HCT116 (cell line): ENCODE measurements at regions not wholly inside any gene's neighbourhood (a gene's known extent, or its start where the extent isn't known, plus 50 kb on each side); places are given as distances from the start of the nearest gene placed in this dataset.

Experiments used
- ATAC-seq: fragments of 200-7000 bp; cut with Tn5 transposase; 2 replicates; pipeline ENCODE4 v1.9.1; 2020; ENCODE audit warnings: mild to moderate bottlenecking, moderate library complexity
- BruUV-seq: library from RNA; stranded (reverse); fragments of 400-500 nt; replicated peaks from 2 replicates; lab custom pipeline; 2021; lab: Mats Ljungman, UMichigan
- CTCF ChIA-PET: fragments of 300-600 bp; sonication (Branson Sonifier 250); formaldehyde crosslinking; loops from one replicate; lab custom pipeline; 2021; ENCODE audit warnings: antibody characterized with exemption; lab: Charles Lee
- POLR2A ChIA-PET: fragments of 300-600, 350-600 bp; sonication (Branson Sonifier 250); formaldehyde crosslinking; loops from one replicate; lab custom pipeline; 2021; ENCODE audit warnings: antibody characterized with exemption; lab: Charles Lee
- RAD21 ChIA-PET, 2 experiments: fragments of 300-600 bp; sonication (Branson Sonifier 250); formaldehyde crosslinking; loops; one replicate each; lab custom pipeline; 2023; ENCODE audit warnings: low total read pairs in 2 of 2; ENCODE audit not compliant: uncharacterized antibody in 2 of 2, unreplicated experiment in 2 of 2, low non-redundant PET in 1 of 2; lab: Charles Lee
- DNase-seq: peaks from one replicate; pipeline ENCODE4 v3.0.0-alpha.2; 2010; ENCODE audit warnings: low read depth, low spot score
- H2AFZ ChIP-seq: fragments of 200-600 bp; shearing (Covaris generic), sonication (generic); 2 replicates; pipeline ENCODE4 v1.6.1; 2017; ENCODE audit warnings: low read depth, mixed run types, mixed read lengths, antibody characterized with exemption, low read length; ENCODE audit not compliant: poor library complexity, severe bottlenecking
- H3K27ac ChIP-seq: 2 replicates; pipeline ENCODE4 v1.5.1; 2012; ENCODE audit warnings: low read depth, low read length
- H3K27me3 ChIP-seq: fragments of 200-600 bp; sonication (generic); 2 replicates; pipeline ENCODE4 v1.6.1; 2016; ENCODE audit warnings: mixed run types, low read length, mixed read lengths; ENCODE audit not compliant: insufficient read depth
- H3K36me3 ChIP-seq, 2 experiments: fragments of 200-500 bp in 1 of 2; fragments of 200-600 bp in 1 of 2; sonication (Bioruptor generic) in 1 of 2; sonication (generic) in 1 of 2; 2 replicates each; pipeline versions ENCODE4 v1.5.1 to v1.6.1; 2014 to 2016; ENCODE audit warnings: low read length in 2 of 2, inconsistent platforms in 1 of 2, mixed read lengths in 1 of 2, mixed run types in 1 of 2; ENCODE audit not compliant: insufficient read depth in 2 of 2, control insufficient read depth in 1 of 2
- H3K4me1 ChIP-seq, 2 experiments: fragments of 200-600 bp in 1 of 2; sonication (generic) in 1 of 2; 2 replicates each; pipeline versions ENCODE4 v1.5.1 to v1.6.1; 2012 to 2017; ENCODE audit warnings: low read length in 2 of 2, inconsistent platforms in 1 of 2, mild to moderate bottlenecking in 1 of 2, mixed read lengths in 1 of 2, mixed run types in 1 of 2, moderate library complexity in 1 of 2; ENCODE audit not compliant: insufficient read depth in 2 of 2, control insufficient read depth in 1 of 2
- H3K4me2 ChIP-seq: fragments of 200-600 bp; sonication (generic); 2 replicates; pipeline ENCODE4 v1.6.1; 2017; ENCODE audit warnings: mixed run types, low read length, mixed read lengths
- H3K4me3 ChIP-seq, 2 experiments: fragments of 200-600 bp in 1 of 2; sonication (generic) in 1 of 2; replicated peaks in 1 of 2; 2 replicates each; pipeline ENCODE4 v1.5.1; 2011 to 2016; ENCODE audit warnings: low read length in 2 of 2, control low read depth in 1 of 2, low read depth in 1 of 2, mild to moderate bottlenecking in 1 of 2, mixed read lengths in 1 of 2, mixed run types in 1 of 2
- H3K79me2 ChIP-seq: fragments of 200-600 bp; sonication (generic); 2 replicates; pipeline ENCODE4 v1.6.1; 2017; ENCODE audit warnings: mild to moderate bottlenecking, mixed run types, low read length, moderate library complexity, mixed read lengths; ENCODE audit not compliant: insufficient read depth
- H3K9ac ChIP-seq: fragments of 200-600 bp; sonication (generic); 2 replicates; pipeline ENCODE4 v1.6.1; 2016; ENCODE audit warnings: low read length, mixed read lengths
- H3K9me2 ChIP-seq: fragments of 200-600 bp; sonication (generic), shearing (Covaris generic); 2 replicates; pipeline ENCODE4 v1.6.1; 2017; ENCODE audit warnings: mixed run types, mild to moderate bottlenecking, moderate library complexity; ENCODE audit not compliant: insufficient read depth
- H3K9me3 ChIP-seq, 2 experiments: fragments of 200-500 bp in 1 of 2; fragments of 200-600 bp in 1 of 2; sonication (Bioruptor generic) in 1 of 2; sonication (generic) in 1 of 2; 2 replicates each; pipeline ENCODE4 v1.6.1; 2014 to 2017; ENCODE audit warnings: low read length in 2 of 2, mixed read lengths in 2 of 2, inconsistent platforms in 1 of 2, low read depth in 1 of 2, mild to moderate bottlenecking in 1 of 2, mixed run types in 1 of 2, moderate library complexity in 1 of 2; ENCODE audit not compliant: control insufficient read depth in 1 of 2, insufficient read depth in 1 of 2
- H4K20me1 ChIP-seq: fragments of 200-600 bp; sonication (generic), shearing (Covaris generic); 2 replicates; pipeline ENCODE4 v1.6.1; 2017; ENCODE audit warnings: mixed run types, mild to moderate bottlenecking, moderate library complexity; ENCODE audit not compliant: insufficient read depth
- ATF3 ChIP-seq: IDR thresholded peaks from 2 replicates; pipeline ENCODE4 v1.6.1; 2012
- EGR1 ChIP-seq: IDR thresholded peaks from 2 replicates; pipeline ENCODE4 v1.6.1; 2012; ENCODE audit warnings: low read depth
- ELF1 ChIP-seq: IDR thresholded peaks from 2 replicates; pipeline ENCODE4 v1.6.1; 2012; ENCODE audit warnings: low read depth, borderline replicate concordance
- EZH2 ChIP-seq: fragments of 200-600 bp; sonication (generic); IDR thresholded peaks from 2 replicates; pipeline ENCODE4 v1.6.1; 2017; ENCODE audit warnings: antibody characterized with exemption, mixed run types
- EZH2phosphoT487 ChIP-seq: fragments of 200-600 bp; IDR thresholded peaks from 2 replicates; pipeline ENCODE4 v1.6.1; 2018; ENCODE audit warnings: antibody characterized with exemption, borderline replicate concordance
- FOSL1 ChIP-seq: IDR thresholded peaks from 2 replicates; pipeline ENCODE4 v1.6.1; 2012; ENCODE audit warnings: low read depth
- JUND ChIP-seq: IDR thresholded peaks from 2 replicates; pipeline ENCODE4 v1.6.1; 2012
- MAX ChIP-seq: IDR thresholded peaks from 2 replicates; pipeline ENCODE4 v1.6.1; 2012
- POLR2A ChIP-seq: IDR thresholded peaks from 2 replicates; pipeline ENCODE4 v1.7.0; 2011; ENCODE audit warnings: borderline replicate concordance; ENCODE audit not compliant: insufficient read depth, insufficient read length; ENCODE audit errors: extremely low read depth
- POLR2AphosphoS5 ChIP-seq: IDR thresholded peaks from 2 replicates; pipeline ENCODE4 v1.6.1; 2011; ENCODE audit warnings: mild to moderate bottlenecking, low read depth, low read length, moderate library complexity
- RAD21 ChIP-seq: IDR thresholded peaks from 2 replicates; pipeline ENCODE4 v1.6.1; 2012; ENCODE audit warnings: low read depth, mild to moderate bottlenecking
- REST ChIP-seq: IDR thresholded peaks from 2 replicates; pipeline ENCODE4 v1.6.1; 2012; ENCODE audit warnings: low read depth
- SIN3A ChIP-seq: IDR thresholded peaks from 2 replicates; pipeline ENCODE4 v1.6.1; 2012; ENCODE audit warnings: low read depth
- SP1 ChIP-seq: IDR thresholded peaks from 2 replicates; pipeline ENCODE4 v1.6.1; 2012; ENCODE audit warnings: low read depth
- TCF7L2 ChIP-seq: IDR thresholded peaks from 2 replicates; pipeline ENCODE4 v1.7.0; 2011; ENCODE audit warnings: borderline replicate concordance, inconsistent platforms; ENCODE audit not compliant: insufficient read depth, insufficient read length; ENCODE audit errors: extremely low read depth
- ZFX ChIP-seq: fragments of 450-650 bp; IDR thresholded peaks from 2 replicates; pipeline ENCODE4 v1.6.1; 2017
- intact Hi-C: fragments of 100-400 bp; cut with micrococcal nuclease; formaldehyde crosslinking; loops from 2 replicates; pipeline ENCODE4 v1.10.0; 2022
- TF ChIP-seq, protein P1 (sequence below): IDR thresholded peaks from 2 replicates; pipeline ENCODE4 v1.6.1; 2011; ENCODE audit warnings: mild to moderate bottlenecking, low read length, moderate library complexity; ENCODE audit not compliant: insufficient replicate concordance; ENCODE audit errors: extremely low read depth

DNA sequence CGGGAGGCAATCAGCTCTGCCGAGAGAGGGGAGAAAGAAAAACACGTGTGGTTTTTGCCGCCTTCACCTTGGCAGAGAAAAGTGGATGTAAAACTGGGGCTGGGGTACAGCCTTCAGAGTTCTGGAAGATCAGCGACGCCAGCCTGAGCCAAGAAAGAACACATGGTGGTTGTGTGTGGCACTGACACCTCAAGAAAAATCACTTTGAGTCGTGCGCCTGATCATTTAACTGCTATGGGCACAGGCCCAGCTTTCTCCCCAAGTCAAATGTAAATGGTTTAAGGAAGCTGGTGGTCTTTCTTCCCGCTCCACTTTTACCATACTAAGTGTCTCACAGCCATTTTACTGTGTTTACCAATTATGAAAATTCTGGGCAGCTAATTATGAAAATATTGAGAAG lies 461.8 kb upstream of the SOX9 start:
- CTCF ChIA-PET, result no interaction called here
- TF ChIP-seq RAD21 (no peak), TCF7L2 (no peak), SIN3A (no peak)
- BruUV-seq, result no TSS peak

GRCh38 chr17:71664861-71665260 lies 456.0 kb upstream of the SOX9 start:
- RAD21 ChIA-PET, result no interaction called here
- TF ChIP-seq RAD21 (no peak), SP1 (no peak), REST (no peak), EZH2 (no peak), ELF1 (no peak), POLR2AphosphoS5 (no peak), ATF3 (no peak), TCF7L2 (no peak), ZFX (no peak), POLR2A (no peak), JUND (no peak), FOSL1 (no peak), EGR1 (no peak), EZH2phosphoT487 (no peak), SIN3A (no peak), MAX (no peak)
- TF ChIP-seq, protein P1, sequence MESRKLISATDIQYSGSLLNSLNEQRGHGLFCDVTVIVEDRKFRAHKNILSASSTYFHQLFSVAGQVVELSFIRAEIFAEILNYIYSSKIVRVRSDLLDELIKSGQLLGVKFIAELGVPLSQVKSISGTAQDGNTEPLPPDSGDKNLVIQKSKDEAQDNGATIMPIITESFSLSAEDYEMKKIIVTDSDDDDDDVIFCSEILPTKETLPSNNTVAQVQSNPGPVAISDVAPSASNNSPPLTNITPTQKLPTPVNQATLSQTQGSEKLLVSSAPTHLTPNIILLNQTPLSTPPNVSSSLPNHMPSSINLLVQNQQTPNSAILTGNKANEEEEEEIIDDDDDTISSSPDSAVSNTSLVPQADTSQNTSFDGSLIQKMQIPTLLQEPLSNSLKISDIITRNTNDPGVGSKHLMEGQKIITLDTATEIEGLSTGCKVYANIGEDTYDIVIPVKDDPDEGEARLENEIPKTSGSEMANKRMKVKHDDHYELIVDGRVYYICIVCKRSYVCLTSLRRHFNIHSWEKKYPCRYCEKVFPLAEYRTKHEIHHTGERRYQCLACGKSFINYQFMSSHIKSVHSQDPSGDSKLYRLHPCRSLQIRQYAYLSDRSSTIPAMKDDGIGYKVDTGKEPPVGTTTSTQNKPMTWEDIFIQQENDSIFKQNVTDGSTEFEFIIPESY, result no peak

More for the DNA sequence above, 461.8 kb upstream of the SOX9 start:
- intact Hi-C loops, result no loop called here
- Histone ChIP-seq H4K20me1 (no peaks in the 10 kb centered on the region), H3K9me2 (no peaks in the 10 kb centered on the region), H3K4me3 (no peak overlapping the region), H3K36me3 (no peaks in the 10 kb centered on the region), H3K4me2 (no peak overlapping the region), H3K4me1 (no peaks in the 10 kb centered on the region), H3K79me2 (no peaks in the 10 kb centered on the region), H2AFZ (no peak overlapping the region), H3K27ac (no peak overlapping the region), H3K27me3 (no peaks in the 10 kb centered on the region), H3K9me3 (no peaks in the 10 kb centered on the region), H3K9ac (no peak overlapping the region)
- no peak for DNase-seq
- ATAC-seq, result no peak
- POLR2A ChIA-PET, result no interaction called here
- RAD21 ChIA-PET, result no interaction called here

More at GRCh38 chr17:71664861-71665260, 456.0 kb upstream of the SOX9 start:
- CTCF ChIA-PET, result no interaction called here
- Histone ChIP-seq H4K20me1 (no peaks in the 10 kb centered on the region), H3K9ac (no peak overlapping the region), H3K4me3 (no peak overlapping the region), H3K27me3 (no peaks in the 10 kb centered on the region), H3K27ac (no peak overlapping the region), H3K36me3 (no peaks in the 10 kb centered on the region), H3K79me2 (no peaks in the 10 kb centered on the region), H3K4me1 (no peaks in the 10 kb centered on the region), H3K4me2 (no peak overlapping the region), H3K9me2 (no peaks in the 10 kb centered on the region), H3K9me3 (no peaks in the 10 kb centered on the region; a peak in 1 of 4 replicates), H2AFZ (no peak overlapping the region)
- DNase-seq (no peak), ATAC-seq (no peak)
- POLR2A ChIA-PET, result no interaction called here
- intact Hi-C loops, result no loop called here
- no TSS peak for BruUV-seq
